IMR-90 (cell line): ENCODE measurements at regions not wholly inside any gene's neighbourhood (a gene's known extent, or its start where the extent isn't known, plus 50 kb on each side); places are given as distances from the start of the nearest gene placed in this dataset.

Experiments
- ATAC-seq: fragments of 200-7000 bp; cut with Tn5 transposase; 2 replicates; pipeline ENCODE4 v1.9.1; 2020; ENCODE audit warnings: low read depth, mild to moderate bottlenecking, moderate library complexity
- BruUV-seq: library from RNA; stranded (reverse); fragments of 400-500 nt; replicated peaks from 2 replicates; lab custom pipeline; 2021; lab: Mats Ljungman, UMichigan
- CTCF ChIA-PET: fragments of 300-600 bp; formaldehyde crosslinking; extraction: SDS; loops from one replicate; lab custom pipeline; 2021; ENCODE audit warnings: antibody characterized with exemption; lab: Yijun Ruan, JAX
- POLR2A ChIA-PET: fragments of 300-600 bp; sonication (Branson Sonifier 250); formaldehyde crosslinking; loops from one replicate; lab custom pipeline; 2022; ENCODE audit warnings: antibody characterized with exemption; ENCODE audit not compliant: unreplicated experiment; lab: Charles Lee
- DNase-seq: peaks from one replicate; pipeline ENCODE4 v3.0.0; 2013
- H2AFZ ChIP-seq: replicated peaks from 2 replicates; pipeline ENCODE3; 2013; ENCODE audit warnings: low read length, mild to moderate bottlenecking; ENCODE audit not compliant: poor library complexity
- H2AK5ac ChIP-seq: 2 replicates; pipeline ENCODE4 v1.6.1; 2013; ENCODE audit warnings: low read depth, low read length, inconsistent platforms
- H2AK9ac ChIP-seq: replicated peaks from 2 replicates; pipeline ENCODE3; 2013; ENCODE audit warnings: mild to moderate bottlenecking, low read depth, low read length, moderate library complexity; ENCODE audit not compliant: poor library complexity
- H2BK120ac ChIP-seq: 2 replicates; pipeline ENCODE4 v1.6.1; 2013; ENCODE audit warnings: low read depth, low read length, inconsistent platforms
- H2BK15ac ChIP-seq: 3 replicates; pipeline ENCODE4 v1.6.1; 2013; ENCODE audit warnings: low read depth, low read length, inconsistent platforms
- H2BK20ac ChIP-seq: 2 replicates; pipeline ENCODE4 v1.6.1; 2013; ENCODE audit warnings: low read depth, mild to moderate bottlenecking, inconsistent platforms, low read length, moderate library complexity
- H2BK5ac ChIP-seq: 2 replicates; pipeline ENCODE4 v1.6.1; 2013; ENCODE audit warnings: mild to moderate bottlenecking, low read depth, low read length, inconsistent platforms; ENCODE audit not compliant: poor library complexity, severe bottlenecking
- H3K14ac ChIP-seq: replicated peaks from 2 replicates; pipeline ENCODE4 v1.6.1; 2013; ENCODE audit warnings: low read depth, low read length, inconsistent platforms
- H3K18ac ChIP-seq: 2 replicates; pipeline ENCODE4 v1.6.1; 2013; ENCODE audit warnings: low read depth, low read length, control low read depth
- H3K23ac ChIP-seq: 2 replicates; pipeline ENCODE4 v1.6.1; 2013; ENCODE audit warnings: low read depth, low read length, inconsistent platforms
- H3K27ac ChIP-seq: 2 replicates; pipeline ENCODE4 v1.5.1; 2013; ENCODE audit warnings: mild to moderate bottlenecking, control low read depth, low read length; ENCODE audit not compliant: insufficient read depth
- H3K27me3 ChIP-seq: 2 replicates; pipeline ENCODE4 v1.6.1; 2013; ENCODE audit warnings: low read length; ENCODE audit not compliant: control insufficient read depth, insufficient read depth
- H3K36me3 ChIP-seq: 2 replicates; pipeline ENCODE4 v1.6.1; 2013; ENCODE audit warnings: low read length, mixed read lengths; ENCODE audit not compliant: control insufficient read depth, insufficient read depth
- H3K4ac ChIP-seq: 2 replicates; pipeline ENCODE4 v1.6.1; 2013; ENCODE audit warnings: low read depth, low read length, inconsistent platforms
- H3K4me1 ChIP-seq: 2 replicates; pipeline ENCODE4 v1.6.1; 2013; ENCODE audit warnings: low read length, mixed read lengths; ENCODE audit not compliant: control insufficient read depth, insufficient read depth
- H3K4me2 ChIP-seq: 2 replicates; pipeline ENCODE4 v1.6.1; 2013; ENCODE audit warnings: low read depth, mild to moderate bottlenecking, control low read depth, low read length, moderate library complexity
- H3K4me3 ChIP-seq: 2 replicates; pipeline ENCODE4 v1.5.1; 2013; ENCODE audit warnings: low read depth, mild to moderate bottlenecking, control low read depth, low read length, moderate library complexity; ENCODE audit not compliant: insufficient read depth
- H3K56ac ChIP-seq: 2 replicates; pipeline ENCODE4 v1.6.1; 2013; ENCODE audit warnings: low read length, inconsistent platforms; ENCODE audit not compliant: insufficient read depth; ENCODE audit errors: extremely low read depth
- H3K79me1 ChIP-seq, 2 experiments: 2 replicates each; pipeline ENCODE4 v1.6.1; 2013; ENCODE audit warnings: low read length in 2 of 2, inconsistent platforms in 1 of 2, low read depth in 1 of 2
- H3K9ac ChIP-seq: 2 replicates; pipeline ENCODE4 v1.6.1; 2013; ENCODE audit warnings: low read depth, low read length, control low read depth
- H3K9me1 ChIP-seq: 2 replicates; pipeline ENCODE4 v1.6.1; 2013; ENCODE audit warnings: low read length, inconsistent platforms; ENCODE audit not compliant: insufficient read depth
- H3K9me3 ChIP-seq: 2 replicates; pipeline ENCODE4 v1.6.1; 2013; ENCODE audit warnings: low read length; ENCODE audit not compliant: control insufficient read depth, insufficient read depth
- H4K20me1 ChIP-seq: 2 replicates; pipeline ENCODE4 v1.6.1; 2013; ENCODE audit warnings: low read length, inconsistent platforms; ENCODE audit not compliant: insufficient read depth
- H4K5ac ChIP-seq: 2 replicates; pipeline ENCODE4 v1.6.1; 2013; ENCODE audit warnings: mild to moderate bottlenecking, low read depth, low read length, control low read depth
- H4K8ac ChIP-seq, 2 experiments: 2 replicates each; pipeline ENCODE4 v1.6.1; 2013; ENCODE audit warnings: low read depth in 2 of 2, low read length in 2 of 2, control low read depth in 1 of 2, inconsistent platforms in 1 of 2
- H4K91ac ChIP-seq: 2 replicates; pipeline ENCODE4 v1.6.1; 2013; ENCODE audit warnings: low read depth, low read length, inconsistent platforms; ENCODE audit not compliant: insufficient read depth
- CHD1 ChIP-seq: IDR thresholded peaks from 2 replicates; pipeline ENCODE4 v1.6.1; 2012; ENCODE audit warnings: low read depth, low read length, improper control_type of control experiment
- ELK1 ChIP-seq: fragments of 150-350 bp; IDR thresholded peaks from 2 replicates; pipeline ENCODE4 v1.6.1; 2016; ENCODE audit warnings: low read depth, mild to moderate bottlenecking, low read length, moderate library complexity, borderline replicate concordance
- FOS ChIP-seq: fragments of 150-350 bp; IDR thresholded peaks from 2 replicates; pipeline ENCODE4 v1.6.1; 2016; ENCODE audit warnings: low read depth, low read length
- MAFK ChIP-seq: IDR thresholded peaks from 2 replicates; pipeline ENCODE4 v1.6.1; 2012; ENCODE audit warnings: low read depth, low read length, improper control_type of control experiment
- MAZ ChIP-seq: IDR thresholded peaks from 2 replicates; pipeline ENCODE4 v1.6.1; 2012; ENCODE audit warnings: low read depth, mild to moderate bottlenecking, low read length, improper control_type of control experiment, moderate library complexity, borderline replicate concordance
- MXI1 ChIP-seq: IDR thresholded peaks from 2 replicates; pipeline ENCODE4 v1.6.1; 2012; ENCODE audit warnings: low read depth, mild to moderate bottlenecking, low read length, moderate library complexity, borderline replicate concordance
- RCOR1 ChIP-seq: IDR thresholded peaks from 2 replicates; pipeline ENCODE4 v1.6.1; 2012; ENCODE audit warnings: mild to moderate bottlenecking, low read length, improper control_type of control experiment; ENCODE audit not compliant: insufficient replicate concordance
- SMC3 ChIP-seq: fragments of 150-350 bp; IDR thresholded peaks from 2 replicates; pipeline ENCODE4 v1.6.1; 2016; ENCODE audit warnings: low read depth, mild to moderate bottlenecking, antibody characterized with exemption, low read length, moderate library complexity
- dilution Hi-C: fragments of 300-500 bp; cut with HindIII; formaldehyde crosslinking; loops from one replicate; pipeline ENCODE4 v1.14.3; 2018; ENCODE audit warnings: low sequenced_read_pairs; ENCODE audit not compliant: unreplicated experiment
- in situ Hi-C: fragments of 300-500 bp; cut with MboI; formaldehyde crosslinking; loops from 3 replicates; pipeline ENCODE4 v1.14.3; 2019; ENCODE audit warnings: low sequenced_read_pairs, inconsistent platforms, mixed read lengths
- intact Hi-C: fragments of 100-400 bp; cut with micrococcal nuclease; formaldehyde crosslinking; loops from 2 replicates; pipeline ENCODE4 v1.10.0; 2022
- TF ChIP-seq, protein P1 (sequence below): fragments of 150-350 bp; IDR thresholded peaks from 2 replicates; pipeline ENCODE4 v1.6.1; 2017; ENCODE audit warnings: mild to moderate bottlenecking, antibody characterized with exemption, low read length, low read depth

DNA sequence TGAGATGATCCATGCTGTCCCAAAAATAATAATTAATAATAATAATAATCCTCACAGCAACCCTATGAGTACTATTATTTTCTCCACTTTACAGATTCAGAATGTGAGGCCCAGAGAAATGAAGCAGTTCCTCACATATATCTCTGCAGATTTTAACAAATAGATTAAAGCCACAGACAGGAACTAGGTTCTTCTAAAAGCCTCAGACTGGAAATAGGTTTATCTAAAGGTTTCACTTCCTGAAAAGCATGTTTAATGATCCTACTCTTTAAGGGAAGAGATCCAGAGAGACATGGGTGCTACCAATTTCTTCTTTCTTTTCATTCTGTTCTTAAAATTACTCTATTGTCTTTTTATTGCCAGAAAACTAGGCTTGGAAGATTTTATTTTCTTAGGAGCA is 1079.4 kb upstream of the COX7C start:
- intact Hi-C loops (no loop called here), dilution Hi-C loops (no loop called here), in situ Hi-C loops (no loop called here)
- H3K36me3 ChIP-seq = no peaks in the 10 kb centered on the region
- H3K14ac ChIP-seq = no peak overlapping the region
- no peak overlapping the region for H3K9ac ChIP-seq
- H2BK5ac ChIP-seq = no peak overlapping the region
- H3K56ac ChIP-seq = no peak overlapping the region
- no peaks in the 10 kb centered on the region for H4K20me1 ChIP-seq
- POLR2A ChIA-PET = no interaction called here
- no peak overlapping the region for H3K27ac ChIP-seq
- no peaks in the 10 kb centered on the region for H3K79me1 ChIP-seq
- no peak overlapping the region for H3K23ac ChIP-seq
- CTCF ChIA-PET = no interaction called here
- no peaks in the 10 kb centered on the region for H3K27me3 ChIP-seq
- H2AK5ac ChIP-seq = no peak overlapping the region
- BruUV-seq = no TSS peak
- no peaks in the 10 kb centered on the region for H3K9me1 ChIP-seq
- TF ChIP-seq MAZ = no peak
- no peak for TF ChIP-seq RCOR1
- no peak for TF ChIP-seq SMC3
- TF ChIP-seq, protein P1, sequence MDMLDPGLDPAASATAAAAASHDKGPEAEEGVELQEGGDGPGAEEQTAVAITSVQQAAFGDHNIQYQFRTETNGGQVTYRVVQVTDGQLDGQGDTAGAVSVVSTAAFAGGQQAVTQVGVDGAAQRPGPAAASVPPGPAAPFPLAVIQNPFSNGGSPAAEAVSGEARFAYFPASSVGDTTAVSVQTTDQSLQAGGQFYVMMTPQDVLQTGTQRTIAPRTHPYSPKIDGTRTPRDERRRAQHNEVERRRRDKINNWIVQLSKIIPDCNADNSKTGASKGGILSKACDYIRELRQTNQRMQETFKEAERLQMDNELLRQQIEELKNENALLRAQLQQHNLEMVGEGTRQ = no peak
- TF ChIP-seq CHD1 = no peak
- no peak for TF ChIP-seq MAFK
- TF ChIP-seq FOS = no peak
- TF ChIP-seq MXI1 = no peak
- TF ChIP-seq ELK1 = no peak
- no peak overlapping the region for H2BK20ac ChIP-seq
- H4K91ac ChIP-seq = no peak overlapping the region
- H3K4me3 ChIP-seq = no peak overlapping the region
- H3K4me2 ChIP-seq = no peak overlapping the region
- ATAC-seq (no peak), DNase-seq (no peak)
- H2BK120ac ChIP-seq = no peak overlapping the region
- H3K4ac ChIP-seq = no peak overlapping the region
- H3K4me1 ChIP-seq = no peaks in the 10 kb centered on the region
- no peak overlapping the region for H2BK15ac ChIP-seq
- H4K5ac ChIP-seq = no peak overlapping the region
- no peak overlapping the region for H2AFZ ChIP-seq
- H3K18ac ChIP-seq = no peak overlapping the region
- no peak overlapping the region for H2AK9ac ChIP-seq
- H3K9me3 ChIP-seq = peaks cover 2% of the 10 kb centered on the region; the same call in 1 of the 2 replicates
- no peak overlapping the region for H4K8ac ChIP-seq
